Hepatocyte (in vitro differentiated cells): ENCODE measurements at regions not wholly inside any gene's neighbourhood (a gene's known extent, or its start where the extent isn't known, plus 50 kb on each side); places are given as distances from the start of the nearest gene placed in this dataset.

ENCODE experiments used
- CTCF ChIP-seq: fragments of 200-600 bp; sonication (generic); IDR thresholded peaks from 2 replicates; pipeline ENCODE4 v1.5.1; 2016; ENCODE audit warnings: antibody characterized with exemption, mild to moderate bottlenecking; ENCODE audit not compliant: poor library complexity
- EZH2 ChIP-seq: fragments of 200-600 bp; sonication (generic); IDR thresholded peaks from 2 replicates; pipeline ENCODE4 v1.6.1; 2016; ENCODE audit warnings: antibody characterized with exemption, mild to moderate bottlenecking, borderline replicate concordance
- EZH2phosphoT487 ChIP-seq: fragments of 200-600 bp; sonication (generic); IDR thresholded peaks from one replicate; pipeline ENCODE4 v1.6.1; 2018; ENCODE audit warnings: antibody characterized with exemption, mild to moderate bottlenecking, low read depth, moderate library complexity; ENCODE audit not compliant: unreplicated experiment, severe bottlenecking

GRCh38 chr1:170871868-170872267, 63.5 kb upstream of the MROH9 start:
- TF ChIP-seq CTCF (no peak), EZH2 (no peak), EZH2phosphoT487 (no peak)
